ENCODE measurements at regions not wholly inside any gene's neighbourhood (a gene's known extent, or its start where the extent isn't known, plus 50 kb on each side); places are given as distances from the start of the nearest gene placed in this dataset.

DNA sequence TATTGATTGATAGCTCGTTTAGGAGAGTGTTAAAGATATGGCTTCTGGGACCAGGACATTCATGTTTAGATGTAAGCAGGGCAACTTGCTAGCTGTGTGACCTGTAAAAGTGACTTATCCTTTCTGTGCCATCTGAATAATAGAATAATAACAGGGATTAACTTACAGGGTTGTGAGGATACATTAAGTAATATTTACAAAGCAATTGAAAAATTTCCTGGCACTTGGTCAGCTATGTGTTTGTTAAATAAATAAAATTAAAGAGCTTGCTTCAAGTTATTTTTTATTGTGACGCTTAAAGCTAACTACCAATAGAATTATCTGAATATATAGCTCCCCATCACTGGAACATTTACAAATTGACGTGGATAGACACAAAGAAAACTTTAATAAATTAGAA is 287.9 kb upstream of the CDIN1 start:
- TF ChIP-seq, protein P1, sequence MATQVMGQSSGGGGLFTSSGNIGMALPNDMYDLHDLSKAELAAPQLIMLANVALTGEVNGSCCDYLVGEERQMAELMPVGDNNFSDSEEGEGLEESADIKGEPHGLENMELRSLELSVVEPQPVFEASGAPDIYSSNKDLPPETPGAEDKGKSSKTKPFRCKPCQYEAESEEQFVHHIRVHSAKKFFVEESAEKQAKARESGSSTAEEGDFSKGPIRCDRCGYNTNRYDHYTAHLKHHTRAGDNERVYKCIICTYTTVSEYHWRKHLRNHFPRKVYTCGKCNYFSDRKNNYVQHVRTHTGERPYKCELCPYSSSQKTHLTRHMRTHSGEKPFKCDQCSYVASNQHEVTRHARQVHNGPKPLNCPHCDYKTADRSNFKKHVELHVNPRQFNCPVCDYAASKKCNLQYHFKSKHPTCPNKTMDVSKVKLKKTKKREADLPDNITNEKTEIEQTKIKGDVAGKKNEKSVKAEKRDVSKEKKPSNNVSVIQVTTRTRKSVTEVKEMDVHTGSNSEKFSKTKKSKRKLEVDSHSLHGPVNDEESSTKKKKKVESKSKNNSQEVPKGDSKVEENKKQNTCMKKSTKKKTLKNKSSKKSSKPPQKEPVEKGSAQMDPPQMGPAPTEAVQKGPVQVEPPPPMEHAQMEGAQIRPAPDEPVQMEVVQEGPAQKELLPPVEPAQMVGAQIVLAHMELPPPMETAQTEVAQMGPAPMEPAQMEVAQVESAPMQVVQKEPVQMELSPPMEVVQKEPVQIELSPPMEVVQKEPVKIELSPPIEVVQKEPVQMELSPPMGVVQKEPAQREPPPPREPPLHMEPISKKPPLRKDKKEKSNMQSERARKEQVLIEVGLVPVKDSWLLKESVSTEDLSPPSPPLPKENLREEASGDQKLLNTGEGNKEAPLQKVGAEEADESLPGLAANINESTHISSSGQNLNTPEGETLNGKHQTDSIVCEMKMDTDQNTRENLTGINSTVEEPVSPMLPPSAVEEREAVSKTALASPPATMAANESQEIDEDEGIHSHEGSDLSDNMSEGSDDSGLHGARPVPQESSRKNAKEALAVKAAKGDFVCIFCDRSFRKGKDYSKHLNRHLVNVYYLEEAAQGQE (IDR thresholded peaks at IDR 0.05; ENCODE audit: insufficient read depth in 1 of 2, low read depth in 2 of 2, low read length in 2 of 2): no peak
- no peak for TF ChIP-seq TAF1 (IDR thresholded peaks at IDR 0.05; ENCODE audit: borderline replicate concordance, insufficient read depth, low read length)
- TF ChIP-seq POLR2AphosphoS5 (IDR thresholded peaks at IDR 0.05; ENCODE audit: low read depth, low read length): no peak
- no peak for TF ChIP-seq SIN3A (IDR thresholded peaks at IDR 0.05; ENCODE audit: borderline replicate concordance, insufficient read depth, low read length)
- TF ChIP-seq FOXP2 (optimal IDR thresholded peaks at IDR 0.05; ENCODE audit: borderline replicate concordance, extremely low read depth, extremely low read length, insufficient read depth): no peak
